Chondrocyte (in vitro differentiated cells): ENCODE measurements at regions not wholly inside any gene's neighbourhood (a gene's known extent, or its start where the extent isn't known, plus 50 kb on each side); places are given as distances from the start of the nearest gene placed in this dataset.
"Not testable (repeated sequence)": the region's sequence is repeated elsewhere in the genome, so short reads cannot be mapped to it uniquely, and the experiment has no call there.

Source experiments
- DNase-seq: peaks from one replicate; pipeline ENCODE4 v3.0.0; 2021; ENCODE audit warnings: mixed read lengths, low spot score
- H3K27ac Mint-ChIP-seq: one replicate; pipeline ENCODE4 v1.8.0; 2021; ENCODE audit warnings: mild to moderate bottlenecking, moderate library complexity, mixed read lengths; ENCODE audit not compliant: unreplicated experiment
- H3K27me3 Mint-ChIP-seq: 2 replicates; pipeline ENCODE4 v1.8.0; 2021; ENCODE audit warnings: low read depth, mixed read lengths
- H3K36me3 Mint-ChIP-seq: 2 replicates; pipeline ENCODE4 v1.8.0; 2021; ENCODE audit warnings: low read depth, mixed read lengths
- H3K4me1 Mint-ChIP-seq: 2 replicates; pipeline ENCODE4 v1.8.0; 2021; ENCODE audit warnings: low read depth, mild to moderate bottlenecking, mixed read lengths
- H3K4me3 Mint-ChIP-seq: one replicate; pipeline ENCODE4 v1.8.0; 2021; ENCODE audit warnings: mild to moderate bottlenecking, moderate library complexity, mixed read lengths; ENCODE audit not compliant: unreplicated experiment
- H3K9me3 Mint-ChIP-seq: 2 replicates; pipeline ENCODE4 v1.8.0; 2021; ENCODE audit warnings: low read depth, mixed read lengths
- CTCF ChIP-seq: fragments of 200-600 bp; sonication (generic); IDR thresholded peaks from 2 replicates; pipeline ENCODE4 v1.5.0; 2021; ENCODE audit warnings: antibody characterized with exemption, mild to moderate bottlenecking, moderate library complexity

- H3K36me3 Mint-ChIP-seq, H3K27me3 Mint-ChIP-seq, H3K4me1 Mint-ChIP-seq, H3K4me3 Mint-ChIP-seq, H3K9me3 Mint-ChIP-seq, H3K27ac Mint-ChIP-seq: not testable (repeated sequence)
- peak; percentile 34 for TF ChIP-seq CTCF
- DNase-seq: peak; percentile 3
Observed at GRCh38 chr5:71289946-71290345, 165.5 kb upstream of the BDP1 start.

GRCh38 chr5:71290979-71291378 is 164.5 kb upstream of the BDP1 start:
- H3K27me3 Mint-ChIP-seq, H3K9me3 Mint-ChIP-seq: not testable (repeated sequence)

More at GRCh38 chr5:71290979-71291378, 164.5 kb upstream of the BDP1 start:
- H3K4me1 Mint-ChIP-seq, H3K36me3 Mint-ChIP-seq, DNase-seq, H3K27ac Mint-ChIP-seq, H3K4me3 Mint-ChIP-seq: not testable (repeated sequence)
